ENCODE measurements at regions not wholly inside any gene's neighbourhood (a gene's known extent, or its start where the extent isn't known, plus 50 kb on each side); places are given as distances from the start of the nearest gene placed in this dataset.

DNA sequence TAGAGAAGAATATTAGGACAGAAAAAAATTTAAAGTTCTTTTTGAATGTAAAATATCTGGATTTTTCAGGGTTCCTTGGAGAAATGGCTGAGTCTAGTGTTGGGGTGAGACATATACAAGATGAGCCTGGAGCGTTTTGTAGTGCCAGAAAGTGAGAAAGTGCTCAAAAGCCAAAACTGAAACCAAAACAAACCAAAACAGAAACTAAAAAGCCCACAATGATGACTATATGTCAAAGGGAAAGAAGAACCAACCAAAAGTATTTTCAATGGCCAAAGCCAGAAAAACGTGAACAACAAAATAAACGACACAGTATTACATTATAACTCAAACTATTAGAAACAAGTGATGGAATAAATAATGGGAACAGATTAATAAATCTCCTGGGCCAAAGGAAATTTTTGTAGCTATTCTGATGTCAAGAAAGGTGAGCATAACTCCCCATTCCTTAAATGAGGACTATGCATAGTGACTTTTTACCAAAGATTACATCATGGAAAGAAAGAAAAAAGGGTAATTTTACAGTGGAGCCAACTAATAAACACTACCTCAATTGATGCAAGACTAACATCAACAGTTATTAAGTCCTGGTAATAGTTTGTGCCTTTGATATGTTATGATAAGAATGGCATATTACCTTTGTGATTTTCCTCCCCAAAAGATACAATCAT is 1137.6 kb downstream of the C4orf33 start:
- TF ChIP-seq, protein P1, sequence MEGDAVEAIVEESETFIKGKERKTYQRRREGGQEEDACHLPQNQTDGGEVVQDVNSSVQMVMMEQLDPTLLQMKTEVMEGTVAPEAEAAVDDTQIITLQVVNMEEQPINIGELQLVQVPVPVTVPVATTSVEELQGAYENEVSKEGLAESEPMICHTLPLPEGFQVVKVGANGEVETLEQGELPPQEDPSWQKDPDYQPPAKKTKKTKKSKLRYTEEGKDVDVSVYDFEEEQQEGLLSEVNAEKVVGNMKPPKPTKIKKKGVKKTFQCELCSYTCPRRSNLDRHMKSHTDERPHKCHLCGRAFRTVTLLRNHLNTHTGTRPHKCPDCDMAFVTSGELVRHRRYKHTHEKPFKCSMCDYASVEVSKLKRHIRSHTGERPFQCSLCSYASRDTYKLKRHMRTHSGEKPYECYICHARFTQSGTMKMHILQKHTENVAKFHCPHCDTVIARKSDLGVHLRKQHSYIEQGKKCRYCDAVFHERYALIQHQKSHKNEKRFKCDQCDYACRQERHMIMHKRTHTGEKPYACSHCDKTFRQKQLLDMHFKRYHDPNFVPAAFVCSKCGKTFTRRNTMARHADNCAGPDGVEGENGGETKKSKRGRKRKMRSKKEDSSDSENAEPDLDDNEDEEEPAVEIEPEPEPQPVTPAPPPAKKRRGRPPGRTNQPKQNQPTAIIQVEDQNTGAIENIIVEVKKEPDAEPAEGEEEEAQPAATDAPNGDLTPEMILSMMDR (conservative IDR thresholded peaks at IDR 0.05; ENCODE audit: low read depth, low read length): no peak
- no peak for TF ChIP-seq EZH2 (IDR thresholded peaks at IDR 0.05; ENCODE audit: borderline replicate concordance, low read depth, low read length, poor library complexity, severe bottlenecking)

All from A673 (cell line).